GM12872 (cell line): ENCODE measurements at regions not wholly inside any gene's neighbourhood (a gene's known extent, or its start where the extent isn't known, plus 50 kb on each side); places are given as distances from the start of the nearest gene placed in this dataset.

ENCODE experiments used
- CTCF ChIP-seq: IDR thresholded peaks from 3 replicates; pipeline ENCODE4 v1.5.1; 2011; ENCODE audit warnings: low read depth, mild to moderate bottlenecking, low read length, moderate library complexity; ENCODE audit not compliant: insufficient read depth

- no peak for TF ChIP-seq CTCF
Observed at GRCh38 chr4:111635646-111636045, 509.6 kb upstream of the FAM241A start.

- TF ChIP-seq CTCF = no peak
Observed at GRCh38 chr4:111636961-111637585, 508.2 kb upstream of the FAM241A start.

- TF ChIP-seq CTCF = no peak
Observed at GRCh38 chr4:111639120-111639690, 506.0 kb upstream of the FAM241A start.

- TF ChIP-seq CTCF = no peak
Observed at GRCh38 chr4:111639876-111640275, 505.4 kb upstream of the FAM241A start.

GRCh38 chr4:111641813-111642579 lies 503.3 kb upstream of the FAM241A start:
- TF ChIP-seq CTCF = peak; percentile 79

- TF ChIP-seq CTCF = no peak
Observed at GRCh38 chr4:111648056-111648455, 497.2 kb upstream of the FAM241A start.

GRCh38 chr4:111649308-111649707 lies 495.9 kb upstream of the FAM241A start:
- no peak for TF ChIP-seq CTCF
